ENCODE measurements at regions not wholly inside any gene's neighbourhood (a gene's known extent, or its start where the extent isn't known, plus 50 kb on each side); places are given as distances from the start of the nearest gene placed in this dataset.

- no peaks in the 10 kb centered on the region; a peak in 1 of 7 replicates for H3K36me3 Mint-ChIP-seq (ENCODE audit: insufficient read depth in 1 of 3, low read depth in 3 of 3)
- H3K27me3 ChIP-seq (ENCODE audit: insufficient read depth, low read length): no peaks in the 10 kb centered on the region
- no peak overlapping the region for H3K4ac ChIP-seq (ENCODE audit: low read depth, low read length)
- H2BK20ac ChIP-seq (ENCODE audit: low read depth, low read length, poor library complexity, severe bottlenecking): no peak overlapping the region
- H3K9ac ChIP-seq (ENCODE audit: extremely low read depth, insufficient read length, low read length): no peak overlapping the region
- no peak for DNase-seq
- no peak overlapping the region for H2BK15ac ChIP-seq (ENCODE audit: low read depth, low read length)
- H3K9me3 Mint-ChIP-seq: peaks cover 3% of the 10 kb centered on the region in 2 experiments; a peak in 1 of 5 replicates
- no CpG with 5 or more reads among the region's 12 CpGs for WGBS (ENCODE audit: extremely low coverage, insufficient read length, low lambda C conversion rate)
- no peak overlapping the region for H3K14ac ChIP-seq (ENCODE audit: insufficient read depth, low read length)
- no peak overlapping the region for H2AFZ ChIP-seq (ENCODE audit: low read length)
- no peaks in the 10 kb centered on the region for H3K79me2 ChIP-seq (ENCODE audit: insufficient read depth, low read length)
- H3K79me1 ChIP-seq (ENCODE audit: insufficient read depth, low read depth, low read length, poor library complexity, severe bottlenecking): no peaks in the 10 kb centered on the region
- H3K27ac Mint-ChIP-seq: no peak overlapping the region
- H3K18ac ChIP-seq (ENCODE audit: insufficient read length, low read depth, low read length): no peak overlapping the region
- H4K20me1 ChIP-seq (ENCODE audit: control insufficient read depth, insufficient read depth, insufficient read length): no peaks in the 10 kb centered on the region
- no peaks in the 10 kb centered on the region for H3K9me3 ChIP-seq (ENCODE audit: control insufficient read depth, low read depth, low read length)
- H3K4me2 ChIP-seq (ENCODE audit: insufficient read depth, insufficient read length, low read length): no peak overlapping the region
- H3K4me1 ChIP-seq (ENCODE audit: insufficient read depth, low read length): no peaks in the 10 kb centered on the region
- no peak for TF ChIP-seq CTCF (conservative IDR thresholded peaks at IDR 0.05)
- no peak overlapping the region for H3T11ph ChIP-seq (ENCODE audit: low read length)
- no peak overlapping the region for H4K91ac ChIP-seq (ENCODE audit: insufficient read length, low read depth, low read length)
- no peak overlapping the region for H2BK12ac ChIP-seq (ENCODE audit: insufficient read length, low read depth, low read length)
- H2BK120ac ChIP-seq (ENCODE audit: low read depth, low read length, poor library complexity, severe bottlenecking): no peak overlapping the region
- H3K4me1 Mint-ChIP-seq: no peaks in the 10 kb centered on the region
- H3K23me2 ChIP-seq (ENCODE audit: insufficient read length, low read depth, low read length, poor library complexity, severe bottlenecking): no peaks in the 10 kb centered on the region
- no peak overlapping the region for H3K4me3 Mint-ChIP-seq
- no peak overlapping the region for H3K23ac ChIP-seq (ENCODE audit: insufficient read length, low read depth, low read length)
- H3K27ac ChIP-seq (ENCODE audit: insufficient read length, low read depth, low read length): no peak overlapping the region
- H4K8ac ChIP-seq (replicated peaks; ENCODE audit: insufficient read length, low read depth, low read length): no peak overlapping the region
- H4K5ac ChIP-seq (ENCODE audit: insufficient read length, low read depth, low read length): no peak overlapping the region
- no peak overlapping the region for H3K56ac ChIP-seq (ENCODE audit: insufficient read length, low read depth, low read length)
- H2AK5ac ChIP-seq (ENCODE audit: insufficient read length, low read length): no peak overlapping the region
- H2BK5ac ChIP-seq (ENCODE audit: insufficient read length, low read length): no peak overlapping the region
- no peaks in the 10 kb centered on the region for H3K27me3 Mint-ChIP-seq (ENCODE audit: low read depth)
Observed at GRCh38 chr12:17159506-17160300, 553.7 kb upstream of the LMO3 start.
